B cell (primary cell): ENCODE measurements at regions not wholly inside any gene's neighbourhood (a gene's known extent, or its start where the extent isn't known, plus 50 kb on each side); places are given as distances from the start of the nearest gene placed in this dataset.

Experiments
- ATAC-seq: fragments of 200-7000 bp; cut with Tn5 transposase; one replicate; pipeline ENCODE4 v1.10.0; 2021; ENCODE audit warnings: low read depth, mild to moderate bottlenecking, moderate number of reproducible peaks, moderate library complexity
- CTCF ChIA-PET: fragments of 350-600 bp; sonication (Branson Sonifier 250); formaldehyde crosslinking; loops from one replicate; lab custom pipeline; 2021; ENCODE audit warnings: antibody characterized with exemption, inconsistent platforms; lab: Charles Lee
- POLR2A ChIA-PET: fragments of 350-600 bp; sonication (Branson Sonifier 250); formaldehyde crosslinking; loops from one replicate; lab custom pipeline; 2021; ENCODE audit warnings: antibody characterized with exemption; lab: Charles Lee
- DNase-seq: peaks from one replicate; pipeline ENCODE4 v3.0.0; 2013
- H2AFZ ChIP-seq: 2 replicates; pipeline ENCODE4 v1.6.1; 2012; ENCODE audit warnings: mild to moderate bottlenecking, low read depth, low read length; ENCODE audit not compliant: insufficient read depth, poor library complexity, severe bottlenecking
- H3K27ac ChIP-seq, 2 donors: 1 replicate in 1 of 2; 2 replicates in 1 of 2; pipeline ENCODE4 v1.5.1; 2012 to 2013; ENCODE audit warnings: low read length in 2 of 2, mild to moderate bottlenecking in 2 of 2, moderate library complexity in 1 of 2
- H3K27me3 ChIP-seq, 4 experiments: fragments of 200-600 bp in 1 of 4; sonication (generic) in 1 of 4; replicated peaks in 1 of 4; 1 replicate in 2 of 4; 2 replicates in 2 of 4; pipeline versions ENCODE4 v1.6.1 to v1.7.0; 2013 to 2016; ENCODE audit warnings: low read length in 3 of 4, mild to moderate bottlenecking in 2 of 4, mixed read lengths in 1 of 4, moderate library complexity in 1 of 4; ENCODE audit not compliant: insufficient read depth in 4 of 4, control insufficient read depth in 3 of 4; ENCODE audit errors: control extremely low read depth in 1 of 4
- H3K36me3 ChIP-seq, 2 experiments: replicated peaks in 1 of 2; 1 replicate in 1 of 2; 2 replicates in 1 of 2; pipeline versions ENCODE4 v1.6.1 to v1.7.1; 2013; ENCODE audit warnings: low read length in 1 of 2; ENCODE audit not compliant: insufficient read depth in 2 of 2, control insufficient read depth in 1 of 2; ENCODE audit errors: control extremely low read depth in 1 of 2, extremely low read depth in 1 of 2
- H3K4me1 ChIP-seq, 2 donors: fragments of 200-600 bp in 1 of 2; sonication (generic) in 1 of 2; 1 replicate in 1 of 2; 2 replicates in 1 of 2; pipeline versions ENCODE4 v1.5.1 to v1.6.1; 2013 to 2017; ENCODE audit warnings: low read length in 2 of 2; ENCODE audit not compliant: control insufficient read depth in 2 of 2, insufficient read depth in 2 of 2
- H3K4me2 ChIP-seq: replicated peaks from 2 replicates; pipeline ENCODE3; 2012; ENCODE audit warnings: mild to moderate bottlenecking, low read depth, low read length; ENCODE audit not compliant: poor library complexity, severe bottlenecking
- H3K4me3 ChIP-seq, 5 experiments: fragments of 200-600 bp in 1 of 5; sonication (generic) in 1 of 5; 1 replicate in 3 of 5; 2 replicates in 2 of 5; pipeline versions ENCODE4 v1.5.1 to v1.7.0; 2011 to 2016; ENCODE audit warnings: low read length in 4 of 5, mild to moderate bottlenecking in 4 of 5, low read depth in 2 of 5, control low read depth in 1 of 5, moderate library complexity in 1 of 5; ENCODE audit not compliant: insufficient read depth in 1 of 5; ENCODE audit errors: control extremely low read depth in 1 of 5, extremely low read depth in 1 of 5
- H3K79me2 ChIP-seq: fragments of 200-600 bp; sonication (generic); one replicate; pipeline ENCODE4 v1.6.0; 2016; ENCODE audit warnings: low read length; ENCODE audit not compliant: control insufficient read depth, insufficient read depth
- H3K9ac ChIP-seq: fragments of 200-600 bp; sonication (generic); 2 replicates; pipeline ENCODE4 v1.6.1; 2017; ENCODE audit warnings: mild to moderate bottlenecking, low read length, moderate library complexity
- H3K9me3 ChIP-seq, 3 donors: one replicate each; pipeline versions ENCODE4 v1.6.1 to v1.7.1; 2013; ENCODE audit warnings: low read length in 2 of 3; ENCODE audit not compliant: control insufficient read depth in 2 of 3, insufficient read depth in 1 of 3; ENCODE audit errors: control extremely low read depth in 1 of 3
- H4K20me1 ChIP-seq: 2 replicates; pipeline ENCODE4 v1.6.0; 2012; ENCODE audit warnings: mild to moderate bottlenecking, low read length; ENCODE audit not compliant: insufficient read depth, control insufficient read depth, poor library complexity, severe bottlenecking
- H3K27ac Mint-ChIP-seq: one replicate; pipeline ENCODE4 v1.8.0; 2021; ENCODE audit warnings: mixed read lengths
- H3K27me3 Mint-ChIP-seq: one replicate; pipeline ENCODE4 v1.8.0; 2021; ENCODE audit warnings: mixed read lengths
- H3K4me1 Mint-ChIP-seq: one replicate; pipeline ENCODE4 v1.8.0; 2021; ENCODE audit warnings: mixed read lengths
- H3K4me3 Mint-ChIP-seq: one replicate; pipeline ENCODE4 v1.8.0; 2021; ENCODE audit warnings: mixed read lengths
- H3K9me3 Mint-ChIP-seq: one replicate; pipeline ENCODE4 v1.8.0; 2022; ENCODE audit warnings: mixed read lengths; ENCODE audit not compliant: insufficient read depth
- EZH2 ChIP-seq: IDR thresholded peaks from 2 replicates; pipeline ENCODE4 v1.6.1; 2012; ENCODE audit warnings: borderline replicate concordance, low read depth, mild to moderate bottlenecking, moderate library complexity, low read length; ENCODE audit not compliant: insufficient read depth, poor library complexity, severe bottlenecking
- WGBS: methylation state at CpG from one replicate; pipeline ENCODE4 v1.1.5; 2013; ENCODE audit warnings: missing lambda C conversion rate; ENCODE audit not compliant: insufficient coverage; 5-methylcytosine and 5-hydroxymethylcytosine counted together
- intact Hi-C: fragments of 100-400 bp; cut with micrococcal nuclease; formaldehyde crosslinking; loops from one replicate; pipeline ENCODE4 v1.10.0; 2022
- TF ChIP-seq, protein P1 (sequence below): fragments of 200-600 bp; IDR thresholded peaks from one replicate; pipeline ENCODE4 v1.8.0; 2022; ENCODE audit warnings: antibody characterized with exemption, mild to moderate bottlenecking

DNA sequence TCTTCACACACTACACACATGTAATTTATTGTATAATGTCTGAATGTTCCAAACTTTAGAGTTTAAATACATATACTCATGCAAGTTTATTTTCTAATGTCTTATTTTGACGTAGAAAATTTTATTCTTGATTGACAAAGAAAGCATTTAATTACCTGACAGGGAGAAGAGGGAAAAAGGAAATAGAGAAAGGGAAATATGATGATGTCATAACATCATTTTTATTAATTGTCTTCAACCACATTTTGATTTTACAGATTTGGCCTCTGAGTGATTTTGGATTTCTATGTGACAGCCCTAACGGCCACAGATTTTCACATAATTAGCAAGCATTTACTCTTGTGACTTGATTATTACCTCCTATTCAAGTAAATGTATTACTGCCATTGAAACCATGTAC is 106.1 kb upstream of the FSTL4 start:
- Mint-ChIP-seq H3K4me1 (no peaks in the 10 kb centered on the region), H3K27ac (no peak overlapping the region), H3K9me3 (peaks cover 16% of the 10 kb centered on the region), H3K27me3 (peaks cover 22% of the 10 kb centered on the region), H3K4me3 (no peak overlapping the region)
- Histone ChIP-seq H3K79me2 (no peaks in the 10 kb centered on the region), H2AFZ (no peak overlapping the region), H3K4me1 (no peaks in the 10 kb centered on the region), H3K36me3 (no peaks in the 10 kb centered on the region), H3K9me3 (peaks cover 2 to 21% (median 18%) of the 10 kb centered on the region in 3 donors), H3K27ac (no peak overlapping the region), H3K4me2 (no peak overlapping the region), H3K9ac (no peak overlapping the region), H3K4me3 (no peak overlapping the region), H4K20me1 (no peaks in the 10 kb centered on the region), H3K27me3 (peaks cover 0 to 3% (median 0%) of the 10 kb centered on the region in 4 experiments)
- intact Hi-C loops = no loop called here
- TF ChIP-seq, protein P1, sequence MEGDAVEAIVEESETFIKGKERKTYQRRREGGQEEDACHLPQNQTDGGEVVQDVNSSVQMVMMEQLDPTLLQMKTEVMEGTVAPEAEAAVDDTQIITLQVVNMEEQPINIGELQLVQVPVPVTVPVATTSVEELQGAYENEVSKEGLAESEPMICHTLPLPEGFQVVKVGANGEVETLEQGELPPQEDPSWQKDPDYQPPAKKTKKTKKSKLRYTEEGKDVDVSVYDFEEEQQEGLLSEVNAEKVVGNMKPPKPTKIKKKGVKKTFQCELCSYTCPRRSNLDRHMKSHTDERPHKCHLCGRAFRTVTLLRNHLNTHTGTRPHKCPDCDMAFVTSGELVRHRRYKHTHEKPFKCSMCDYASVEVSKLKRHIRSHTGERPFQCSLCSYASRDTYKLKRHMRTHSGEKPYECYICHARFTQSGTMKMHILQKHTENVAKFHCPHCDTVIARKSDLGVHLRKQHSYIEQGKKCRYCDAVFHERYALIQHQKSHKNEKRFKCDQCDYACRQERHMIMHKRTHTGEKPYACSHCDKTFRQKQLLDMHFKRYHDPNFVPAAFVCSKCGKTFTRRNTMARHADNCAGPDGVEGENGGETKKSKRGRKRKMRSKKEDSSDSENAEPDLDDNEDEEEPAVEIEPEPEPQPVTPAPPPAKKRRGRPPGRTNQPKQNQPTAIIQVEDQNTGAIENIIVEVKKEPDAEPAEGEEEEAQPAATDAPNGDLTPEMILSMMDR = no peak
- TF ChIP-seq EZH2 = no peak
- ChIA-PET POLR2A (no interaction called here), CTCF (no interaction called here)
- no peak for ATAC-seq
- no peak for DNase-seq
- no CpG with 5 or more reads among the region's 2 CpGs for whole genome bisulfite sequencing

DNA sequence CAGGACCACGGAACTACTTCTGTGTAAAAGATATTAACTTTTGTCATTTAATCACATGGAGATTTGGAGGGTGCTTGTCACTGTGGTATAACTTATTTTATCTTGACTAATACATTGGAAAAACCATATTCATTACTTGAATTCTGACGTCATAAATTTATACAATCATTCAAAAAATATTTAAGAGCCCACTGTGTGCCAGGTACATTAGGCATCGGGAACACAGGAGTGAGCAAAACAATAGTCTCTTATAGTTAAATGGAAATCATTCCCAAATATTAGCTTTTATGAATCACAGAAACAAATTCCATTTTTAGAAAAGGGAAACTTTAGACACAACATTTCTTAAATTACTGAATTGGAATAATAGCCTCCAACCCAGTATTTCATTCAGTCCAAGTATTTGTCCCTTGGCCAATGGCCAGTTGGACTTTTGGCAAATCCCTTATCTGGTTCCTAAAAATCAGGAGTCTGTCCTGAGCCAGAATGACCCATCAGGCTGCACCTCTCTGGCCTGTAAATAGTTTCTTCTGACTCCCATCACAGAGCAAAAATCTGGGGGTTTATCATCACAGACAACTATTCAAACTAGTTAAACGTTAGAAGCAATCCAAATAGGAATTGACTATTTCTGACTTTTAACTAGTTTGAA is 104.3 kb upstream of the FSTL4 start:
- Histone ChIP-seq H3K79me2 (no peaks in the 10 kb centered on the region), H4K20me1 (no peaks in the 10 kb centered on the region), H3K36me3 (no peaks in the 10 kb centered on the region), H3K4me1 (no peaks in the 10 kb centered on the region), H3K9me3 (peaks cover 2 to 8% (median 3%) of the 10 kb centered on the region in 3 donors), H3K9ac (no peak overlapping the region), H3K27me3 (no peaks in the 10 kb centered on the region), H2AFZ (no peak overlapping the region), H3K4me2 (no peak overlapping the region), H3K27ac (no peak overlapping the region), H3K4me3 (no peak overlapping the region)
- intact Hi-C loops = no loop called here
- Mint-ChIP-seq H3K27ac (no peak overlapping the region), H3K9me3 (peaks cover 8% of the 10 kb centered on the region), H3K27me3 (peaks cover 21% of the 10 kb centered on the region), H3K4me3 (no peak overlapping the region), H3K4me1 (no peaks in the 10 kb centered on the region)
- ATAC-seq = no peak
- no peak for TF ChIP-seq EZH2
- TF ChIP-seq, protein P1 = no peak
- ChIA-PET CTCF (no interaction called here), POLR2A (no interaction called here)
- 100% methylated on average over 1 of the region's 4 CpGs for WGBS
- DNase-seq = no peak
